ENCODE measurements at regions not wholly inside any gene's neighbourhood (a gene's known extent, or its start where the extent isn't known, plus 50 kb on each side); places are given as distances from the start of the nearest gene placed in this dataset.

- no peak overlapping the region for H3K27ac ChIP-seq (ENCODE audit: insufficient read depth, low read length)
- H2AFZ ChIP-seq (ENCODE audit: low read length): no peak overlapping the region
- H3K9ac ChIP-seq (ENCODE audit: insufficient read depth, low read length): no peak overlapping the region
- TF ChIP-seq EZH2 (IDR thresholded peaks at IDR 0.05; ENCODE audit: low read length, missing control alignments) (no peak), CTCF (conservative IDR thresholded peaks at IDR 0.05 in 1 of 2, IDR thresholded peaks at IDR 0.05 in 1 of 2; ENCODE audit: low read depth in 1 of 2, low read length in 2 of 2) (no peak)
- peaks cover 7% of the 10 kb centered on the region for H3K4me1 ChIP-seq (ENCODE audit: control insufficient read depth, extremely low read depth, insufficient read depth, low read length)
- H4K20me1 ChIP-seq (ENCODE audit: control insufficient read depth, extremely low read depth, insufficient read depth, low read length): no peaks in the 10 kb centered on the region
- DNase-seq (ENCODE audit: low read depth in 2 of 2): no peak
- H3K4me2 ChIP-seq (ENCODE audit: extremely low read depth, insufficient read depth, low read length): no peak overlapping the region
- no peaks in the 10 kb centered on the region for H3K79me2 ChIP-seq (ENCODE audit: control insufficient read depth, insufficient read depth, low read length)
- no peaks in the 10 kb centered on the region for H3K9me3 ChIP-seq (ENCODE audit: control insufficient read depth, insufficient read depth, low read depth, low read length)
- no peaks in the 10 kb centered on the region for H3K27me3 ChIP-seq (ENCODE audit: control insufficient read depth, insufficient read depth, low read length)
- no peaks in the 10 kb centered on the region for H3K36me3 ChIP-seq (ENCODE audit: control insufficient read depth, insufficient read depth, low read length)
- no peak overlapping the region for H3K4me3 ChIP-seq (replicated peaks in 1 of 4; ENCODE audit: control extremely low read depth in 1 of 4, insufficient read depth in 1 of 4, low read depth in 3 of 4, low read length in 4 of 4)
These were observed 321.0 kb downstream of the DLEU7 start for GRCh38 chr13:50522506-50522905.

DNA sequence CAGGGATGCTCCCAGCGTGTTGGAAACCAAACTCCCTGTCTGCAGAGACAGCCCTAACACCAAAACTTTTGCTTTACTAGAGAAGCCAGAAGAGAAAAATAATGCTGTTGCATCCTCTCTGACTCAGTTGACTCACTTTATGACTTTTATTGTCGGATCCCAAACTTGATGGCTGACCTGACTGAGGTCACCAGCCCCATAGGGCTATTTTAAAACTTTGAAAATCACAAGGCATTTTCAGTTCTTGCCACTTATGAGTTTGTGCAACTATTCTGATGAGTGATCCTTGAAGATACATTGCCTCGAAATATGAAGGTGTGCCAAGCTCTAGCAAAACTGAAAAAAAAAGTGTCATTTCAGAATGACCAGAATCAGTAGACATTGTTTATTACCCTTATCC lies 320.2 kb downstream of the DLEU7 start:
- no peaks in the 10 kb centered on the region for H3K79me2 ChIP-seq (ENCODE audit: control insufficient read depth, insufficient read depth, low read length)
- no peaks in the 10 kb centered on the region for H3K27me3 ChIP-seq (ENCODE audit: control insufficient read depth, insufficient read depth, low read length)
- H3K4me2 ChIP-seq (ENCODE audit: extremely low read depth, insufficient read depth, low read length): no peak overlapping the region
- no peak overlapping the region for H3K27ac ChIP-seq (ENCODE audit: insufficient read depth, low read length)
- H3K4me3 ChIP-seq (replicated peaks in 1 of 4; ENCODE audit: control extremely low read depth in 1 of 4, insufficient read depth in 1 of 4, low read depth in 3 of 4, low read length in 4 of 4): no peak overlapping the region
- no peak for TF ChIP-seq EZH2 (IDR thresholded peaks at IDR 0.05; ENCODE audit: low read length, missing control alignments)
- TF ChIP-seq CTCF (conservative IDR thresholded peaks at IDR 0.05 in 1 of 2, IDR thresholded peaks at IDR 0.05 in 1 of 2; ENCODE audit: low read depth in 1 of 2, low read length in 2 of 2): no peak
- H3K9me3 ChIP-seq (ENCODE audit: control insufficient read depth, insufficient read depth, low read depth, low read length): no peaks in the 10 kb centered on the region
- peaks cover 5% of the 10 kb centered on the region for H3K4me1 ChIP-seq (ENCODE audit: control insufficient read depth, extremely low read depth, insufficient read depth, low read length)
- H4K20me1 ChIP-seq (ENCODE audit: control insufficient read depth, extremely low read depth, insufficient read depth, low read length): no peaks in the 10 kb centered on the region
- no peak overlapping the region for H3K9ac ChIP-seq (ENCODE audit: insufficient read depth, low read length)
- H3K36me3 ChIP-seq (ENCODE audit: control insufficient read depth, insufficient read depth, low read length): no peaks in the 10 kb centered on the region
- no peak overlapping the region for H2AFZ ChIP-seq (ENCODE audit: low read length)
- DNase-seq (ENCODE audit: low read depth in 2 of 2): no peak

DNA sequence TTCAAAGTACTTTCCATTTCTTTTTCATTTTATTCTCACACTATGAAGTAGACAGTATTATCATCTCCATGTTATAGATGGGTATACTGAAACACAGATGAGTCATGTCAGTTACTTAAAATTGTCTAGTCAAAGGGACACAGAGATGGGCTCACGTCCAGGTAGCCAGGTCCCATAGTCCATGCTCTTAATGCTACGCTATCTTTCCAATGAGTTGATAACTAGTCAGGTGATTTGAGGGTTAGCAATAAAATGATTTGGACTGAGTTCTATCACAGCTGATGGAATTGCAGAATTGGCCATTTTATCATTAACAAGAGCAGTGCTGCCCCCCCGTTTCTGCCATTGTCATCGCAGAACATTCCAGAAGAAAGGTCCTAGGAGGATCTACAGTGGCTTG lies 318.9 kb downstream of the DLEU7 start:
- TF ChIP-seq CTCF (conservative IDR thresholded peaks at IDR 0.05 in 1 of 2, IDR thresholded peaks at IDR 0.05 in 1 of 2; ENCODE audit: low read depth in 1 of 2, low read length in 2 of 2) (no peak), EZH2 (IDR thresholded peaks at IDR 0.05; ENCODE audit: low read length, missing control alignments) (no peak)

More for the DNA sequence above, 318.9 kb downstream of the DLEU7 start:
- no peaks in the 10 kb centered on the region for H3K36me3 ChIP-seq (ENCODE audit: control insufficient read depth, insufficient read depth, low read length)
- H3K27ac ChIP-seq (ENCODE audit: insufficient read depth, low read length): no peak overlapping the region
- no peaks in the 10 kb centered on the region for H3K79me2 ChIP-seq (ENCODE audit: control insufficient read depth, insufficient read depth, low read length)
- no peak for DNase-seq (ENCODE audit: low read depth in 2 of 2)
- H3K4me3 ChIP-seq (replicated peaks in 1 of 4; ENCODE audit: control extremely low read depth in 1 of 4, insufficient read depth in 1 of 4, low read depth in 3 of 4, low read length in 4 of 4): no peak overlapping the region
- H2AFZ ChIP-seq (ENCODE audit: low read length): no peak overlapping the region
- H3K9ac ChIP-seq (ENCODE audit: insufficient read depth, low read length): no peak overlapping the region
- H3K9me3 ChIP-seq (ENCODE audit: control insufficient read depth, insufficient read depth, low read depth, low read length): no peaks in the 10 kb centered on the region
- H3K4me2 ChIP-seq (ENCODE audit: extremely low read depth, insufficient read depth, low read length): no peak overlapping the region
- H3K4me1 ChIP-seq (ENCODE audit: control insufficient read depth, extremely low read depth, insufficient read depth, low read length): peaks cover 6% of the 10 kb centered on the region
- no peaks in the 10 kb centered on the region for H3K27me3 ChIP-seq (ENCODE audit: control insufficient read depth, insufficient read depth, low read length)
- no peaks in the 10 kb centered on the region for H4K20me1 ChIP-seq (ENCODE audit: control insufficient read depth, extremely low read depth, insufficient read depth, low read length)

All from fibroblast of lung (primary cell).